Smooth muscle cell (in vitro differentiated cells): ENCODE measurements at regions not wholly inside any gene's neighbourhood (a gene's known extent, or its start where the extent isn't known, plus 50 kb on each side); places are given as distances from the start of the nearest gene placed in this dataset.

ENCODE experiments used
- DNase-seq: peaks from one replicate; lab custom pipeline; 2025; ENCODE audit not compliant: unreplicated experiment; lab: John Stamatoyannopoulos, UW
- H2AFZ ChIP-seq: fragments of 200-600 bp; sonication (generic); 2 replicates; pipeline ENCODE4 v1.6.0; 2016; ENCODE audit warnings: antibody characterized with exemption, low read depth, mild to moderate bottlenecking
- H3F3A ChIP-seq: fragments of 200-600 bp; sonication (generic); 2 replicates; pipeline ENCODE4 v1.6.0; 2017; ENCODE audit warnings: antibody characterized with exemption, low read depth
- H3K27ac ChIP-seq: fragments of 200-600 bp; sonication (generic); 2 replicates; pipeline ENCODE4 v1.5.1; 2016; ENCODE audit warnings: low read depth, mild to moderate bottlenecking
- H3K27me3 ChIP-seq: fragments of 200-600 bp; sonication (generic); 2 replicates; pipeline ENCODE4 v1.6.1; 2016; ENCODE audit warnings: low read depth, mild to moderate bottlenecking
- H3K36me3 ChIP-seq: fragments of 200-600 bp; sonication (generic); 2 replicates; pipeline ENCODE4 v1.5.1; 2016; ENCODE audit warnings: low read depth
- H3K4me1 ChIP-seq: fragments of 200-600 bp; sonication (generic); 2 replicates; pipeline ENCODE4 v1.5.1; 2016; ENCODE audit warnings: low read depth
- H3K4me2 ChIP-seq: fragments of 200-600 bp; sonication (generic); 2 replicates; pipeline ENCODE4 v1.6.0; 2016; ENCODE audit warnings: mild to moderate bottlenecking
- H3K4me3 ChIP-seq: fragments of 200-600 bp; sonication (generic); 2 replicates; pipeline ENCODE4 v1.5.1; 2016; ENCODE audit warnings: mild to moderate bottlenecking
- H3K79me2 ChIP-seq: fragments of 200-600 bp; sonication (generic); 2 replicates; pipeline ENCODE4 v1.6.0; 2016; ENCODE audit warnings: low read depth, mild to moderate bottlenecking
- H3K9ac ChIP-seq: fragments of 200-600 bp; sonication (generic); 2 replicates; pipeline ENCODE4 v1.6.0; 2016; ENCODE audit warnings: low read depth
- H3K9me3 ChIP-seq: fragments of 200-600 bp; sonication (generic); replicated peaks from 2 replicates; pipeline ENCODE4 v1.5.1; 2016; ENCODE audit warnings: low read depth
- H4K20me1 ChIP-seq: fragments of 200-600 bp; sonication (generic); 2 replicates; pipeline ENCODE4 v1.6.0; 2016; ENCODE audit warnings: low read depth
- WGBS: methylation state at CpG from one replicate; pipeline ENCODE4 v1.1.7; 2016; ENCODE audit warnings: low lambda C conversion rate; 5-methylcytosine and 5-hydroxymethylcytosine counted together
- TF ChIP-seq, protein P1 (sequence below): fragments of 200-600 bp; sonication (generic); IDR thresholded peaks from 2 replicates; pipeline ENCODE4 v1.5.1; 2017; ENCODE audit warnings: borderline replicate concordance, mild to moderate bottlenecking, antibody characterized with exemption; ENCODE audit not compliant: insufficient read depth, poor library complexity, severe bottlenecking

DNA sequence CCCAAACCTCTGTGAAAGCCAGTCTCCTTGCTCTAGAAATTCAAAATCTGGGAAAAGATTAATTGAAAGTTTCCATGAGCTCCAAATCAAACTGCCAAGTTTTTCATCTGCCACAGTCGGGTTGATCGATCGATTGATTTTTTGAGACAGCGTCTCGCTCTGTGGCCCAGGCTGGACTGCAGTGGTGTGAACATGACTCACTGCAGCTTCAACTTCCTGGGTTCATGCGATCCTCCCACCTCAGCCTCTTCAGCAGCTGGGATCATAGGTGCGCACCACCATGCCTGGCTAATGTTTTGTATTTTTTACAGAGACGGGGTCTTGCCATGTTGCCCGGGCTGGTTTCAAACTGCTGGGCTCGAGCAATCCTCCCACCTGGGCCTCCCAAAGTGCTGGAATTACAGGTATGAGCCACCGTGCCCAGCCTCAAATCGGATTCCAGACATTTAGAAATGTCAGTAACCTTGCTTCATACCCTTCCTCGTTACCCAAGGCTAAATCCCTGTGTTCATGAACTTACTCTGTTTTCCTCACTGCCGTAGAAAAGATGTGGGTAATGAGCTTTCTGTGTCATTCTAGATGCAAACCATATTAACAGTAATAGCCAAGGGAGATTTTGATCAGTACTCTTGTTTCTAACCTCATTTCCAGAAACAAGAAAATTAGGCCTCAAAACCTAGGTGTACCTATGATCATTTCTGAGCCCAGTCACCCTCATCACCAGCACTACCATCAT lies 105.9 kb upstream of the AKAP13 start:
- no peak overlapping the region for H3K9ac ChIP-seq
- H3K36me3 ChIP-seq = no peaks in the 10 kb centered on the region
- no peaks in the 10 kb centered on the region for H3F3A ChIP-seq
- no peaks in the 10 kb centered on the region for H3K4me1 ChIP-seq
- TF ChIP-seq, protein P1, sequence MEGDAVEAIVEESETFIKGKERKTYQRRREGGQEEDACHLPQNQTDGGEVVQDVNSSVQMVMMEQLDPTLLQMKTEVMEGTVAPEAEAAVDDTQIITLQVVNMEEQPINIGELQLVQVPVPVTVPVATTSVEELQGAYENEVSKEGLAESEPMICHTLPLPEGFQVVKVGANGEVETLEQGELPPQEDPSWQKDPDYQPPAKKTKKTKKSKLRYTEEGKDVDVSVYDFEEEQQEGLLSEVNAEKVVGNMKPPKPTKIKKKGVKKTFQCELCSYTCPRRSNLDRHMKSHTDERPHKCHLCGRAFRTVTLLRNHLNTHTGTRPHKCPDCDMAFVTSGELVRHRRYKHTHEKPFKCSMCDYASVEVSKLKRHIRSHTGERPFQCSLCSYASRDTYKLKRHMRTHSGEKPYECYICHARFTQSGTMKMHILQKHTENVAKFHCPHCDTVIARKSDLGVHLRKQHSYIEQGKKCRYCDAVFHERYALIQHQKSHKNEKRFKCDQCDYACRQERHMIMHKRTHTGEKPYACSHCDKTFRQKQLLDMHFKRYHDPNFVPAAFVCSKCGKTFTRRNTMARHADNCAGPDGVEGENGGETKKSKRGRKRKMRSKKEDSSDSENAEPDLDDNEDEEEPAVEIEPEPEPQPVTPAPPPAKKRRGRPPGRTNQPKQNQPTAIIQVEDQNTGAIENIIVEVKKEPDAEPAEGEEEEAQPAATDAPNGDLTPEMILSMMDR = no peak
- H3K9me3 ChIP-seq = no peaks in the 10 kb centered on the region
- WGBS = 90% methylated on average over 14 of the region's 14 CpGs
- H4K20me1 ChIP-seq = no peaks in the 10 kb centered on the region
- H3K4me2 ChIP-seq = no peak overlapping the region
- DNase-seq = no peak
- H3K4me3 ChIP-seq = no peak overlapping the region
- no peaks in the 10 kb centered on the region for H3K27me3 ChIP-seq
- no peak overlapping the region for H3K27ac ChIP-seq
- no peak overlapping the region for H2AFZ ChIP-seq
- no peaks in the 10 kb centered on the region for H3K79me2 ChIP-seq

DNA sequence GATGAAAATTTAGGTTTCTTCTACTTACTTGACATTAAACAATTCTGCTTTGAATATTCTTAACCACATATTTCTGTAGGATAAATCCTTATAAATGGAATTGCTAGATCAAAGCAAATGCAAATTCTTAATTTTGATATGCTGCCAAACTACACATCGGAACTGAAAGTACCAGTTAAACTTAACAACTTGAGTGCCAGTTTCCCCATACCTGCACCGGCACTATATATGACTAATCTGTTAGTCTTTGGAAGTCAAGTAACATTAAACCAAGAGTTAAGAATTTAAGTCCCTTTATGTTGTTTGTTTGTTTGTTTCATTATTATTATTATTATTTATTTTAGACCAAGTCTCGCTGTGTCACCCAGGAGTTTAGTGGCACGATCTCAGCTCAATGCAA lies 103.9 kb upstream of the AKAP13 start:
- Histone ChIP-seq H3K9me3 (no peaks in the 10 kb centered on the region), H3K4me1 (no peaks in the 10 kb centered on the region), H3K27ac (no peak overlapping the region), H2AFZ (no peak overlapping the region), H3K9ac (no peak overlapping the region), H3K79me2 (no peaks in the 10 kb centered on the region), H3K4me2 (no peak overlapping the region), H4K20me1 (no peaks in the 10 kb centered on the region), H3K27me3 (no peaks in the 10 kb centered on the region), H3K36me3 (no peaks in the 10 kb centered on the region), H3K4me3 (no peak overlapping the region), H3F3A (no peaks in the 10 kb centered on the region)
- DNase-seq = no peak
- 90% methylated on average over 4 of the region's 4 CpGs for WGBS
- TF ChIP-seq, protein P1 = no peak

DNA sequence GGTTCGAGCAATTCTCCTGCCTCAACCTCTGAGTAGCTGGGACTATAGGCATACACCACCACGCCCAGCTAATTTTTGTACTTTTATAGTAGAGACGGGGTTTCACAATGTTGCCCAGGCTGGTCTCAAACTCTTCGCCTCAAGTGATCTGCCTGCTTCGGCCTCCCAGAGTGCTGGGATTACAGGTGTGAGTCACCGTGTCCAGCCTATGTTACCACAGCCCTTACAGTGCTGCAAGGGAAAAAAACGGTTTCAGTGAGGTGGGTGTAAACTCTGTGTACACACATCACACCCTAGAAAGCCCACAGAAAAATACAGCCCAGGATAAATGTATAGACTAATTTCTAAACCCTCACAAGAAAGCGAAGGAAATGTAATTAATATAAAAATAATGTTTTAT lies 103.5 kb upstream of the AKAP13 start:
- Histone ChIP-seq H3K9ac (no peak overlapping the region), H3K4me1 (no peaks in the 10 kb centered on the region), H3K4me3 (no peak overlapping the region), H3K9me3 (no peaks in the 10 kb centered on the region), H3F3A (no peaks in the 10 kb centered on the region), H3K27ac (no peak overlapping the region), H2AFZ (no peak overlapping the region), H3K27me3 (no peaks in the 10 kb centered on the region), H4K20me1 (no peaks in the 10 kb centered on the region), H3K79me2 (no peaks in the 10 kb centered on the region), H3K36me3 (no peaks in the 10 kb centered on the region), H3K4me2 (no peak overlapping the region)
- no peak for DNase-seq
- 78% methylated on average over 8 of the region's 8 CpGs for WGBS
- TF ChIP-seq, protein P1 = no peak

DNA sequence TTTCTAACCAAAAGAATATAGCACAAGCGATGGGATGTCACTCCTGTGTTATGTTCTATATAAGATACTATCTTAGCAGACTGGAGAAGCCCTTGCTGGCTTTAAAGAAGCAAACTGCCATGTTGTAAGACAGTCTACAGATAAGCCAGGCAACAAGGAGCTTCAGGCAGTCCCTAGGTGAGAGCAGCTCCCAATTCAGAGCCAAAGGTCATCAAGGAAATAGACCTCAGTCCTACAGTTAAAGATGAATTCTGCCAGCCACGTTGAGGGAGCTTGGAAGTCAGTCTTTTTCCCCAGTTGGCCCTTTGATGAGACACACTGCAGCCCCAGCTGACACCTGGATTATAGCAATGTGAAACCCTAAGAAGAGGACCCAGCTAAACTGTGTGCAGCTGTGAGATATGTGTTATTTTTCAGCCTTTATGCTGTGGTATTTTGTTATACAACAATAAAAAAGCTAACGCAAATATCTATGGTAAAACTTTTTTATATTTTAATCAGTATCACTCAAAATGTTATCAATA lies 102.5 kb upstream of the AKAP13 start:
- H3K27me3 ChIP-seq = no peaks in the 10 kb centered on the region
- no peaks in the 10 kb centered on the region for H3K9me3 ChIP-seq
- H3K79me2 ChIP-seq = no peaks in the 10 kb centered on the region
- H3F3A ChIP-seq = no peaks in the 10 kb centered on the region
- no peaks in the 10 kb centered on the region for H3K36me3 ChIP-seq
- 84% methylated on average over 3 of the region's 3 CpGs for WGBS
- no peaks in the 10 kb centered on the region for H3K4me1 ChIP-seq
- H2AFZ ChIP-seq = no peak overlapping the region
- no peak overlapping the region for H3K4me2 ChIP-seq
- no peak for DNase-seq
- no peaks in the 10 kb centered on the region for H4K20me1 ChIP-seq
- no peak overlapping the region for H3K27ac ChIP-seq
- H3K4me3 ChIP-seq = no peak overlapping the region
- TF ChIP-seq, protein P1 = no peak
- H3K9ac ChIP-seq = no peak overlapping the region
